HG02678 (cell line): ENCODE measurements at regions not wholly inside any gene's neighbourhood (a gene's known extent, or its start where the extent isn't known, plus 50 kb on each side); places are given as distances from the start of the nearest gene placed in this dataset.

Source experiments
- ATAC-seq: cut with Tn5 transposase; IDR thresholded peaks from one replicate; pipeline ENCODE4 v1.9.1; 2021; ENCODE audit warnings: mild to moderate bottlenecking, moderate library complexity; ENCODE audit not compliant: unreplicated experiment

GRCh38 chr4:124018383-124019317 is 622.1 kb downstream of the SPRY1 start:
- peak; percentile 99 for ATAC-seq

- ATAC-seq: no peak
These were observed 623.4 kb downstream of the SPRY1 start for GRCh38 chr4:124019749-124020549.

GRCh38 chr4:124025000-124025399 is 628.4 kb downstream of the SPRY1 start:
- ATAC-seq: no peak

GRCh38 chr4:124025428-124025827 is 628.8 kb downstream of the SPRY1 start:
- ATAC-seq: no peak

GRCh38 chr4:124028182-124028581 is 631.6 kb downstream of the SPRY1 start:
- no peak for ATAC-seq

GRCh38 chr4:124030147-124030546 is 633.6 kb downstream of the SPRY1 start:
- no peak for ATAC-seq

- ATAC-seq: no peak
These were observed 635.4 kb downstream of the SPRY1 start for GRCh38 chr4:124032035-124032434.

GRCh38 chr4:124035364-124036041 is 638.9 kb downstream of the SPRY1 start:
- no peak for ATAC-seq

DNA sequence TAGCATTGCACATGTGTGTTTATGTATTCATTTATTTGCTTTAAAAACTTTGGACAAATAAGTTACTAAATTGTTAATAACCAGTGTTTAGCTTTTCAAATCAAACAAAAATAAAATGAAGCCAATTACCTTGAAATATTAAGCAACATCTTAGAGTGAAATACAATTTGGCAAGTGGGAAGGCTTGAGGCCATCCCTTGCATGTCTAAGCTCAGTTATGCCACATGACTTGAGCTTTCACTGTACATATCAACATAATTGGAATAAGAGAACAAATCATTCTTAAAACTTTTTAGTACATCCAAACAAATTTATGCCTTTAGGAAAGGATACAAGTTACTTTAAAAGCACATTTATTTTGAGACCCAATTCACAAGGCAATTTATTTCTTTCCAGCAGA is 640.6 kb downstream of the SPRY1 start:
- ATAC-seq: no peak

- no peak for ATAC-seq
These were observed 647.7 kb downstream of the SPRY1 start for GRCh38 chr4:124044330-124044729.

DNA sequence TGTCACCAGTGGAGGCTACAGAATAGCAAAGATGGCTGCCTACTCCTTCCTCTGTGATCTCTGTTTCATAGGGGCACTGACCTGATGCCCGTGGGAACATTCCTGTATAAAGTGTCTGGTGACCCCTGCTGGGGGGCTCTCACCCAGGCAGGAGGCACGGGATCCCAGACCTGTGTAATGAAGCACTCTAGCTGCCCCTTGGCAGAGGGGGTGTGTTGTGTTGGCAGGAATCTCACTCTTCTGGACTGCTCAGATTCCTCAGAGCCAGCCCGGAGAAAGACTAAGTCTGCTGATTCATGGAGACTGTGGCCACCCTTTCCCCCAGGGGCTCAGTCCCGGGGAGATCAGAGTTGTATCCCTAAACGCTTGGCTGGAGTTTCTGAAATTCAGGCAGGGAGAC is 648.3 kb downstream of the SPRY1 start:
- ATAC-seq: no peak

- ATAC-seq: no peak
These were observed 649.6 kb downstream of the SPRY1 start for GRCh38 chr4:124046190-124046589.

- ATAC-seq: no peak
These were observed 657.4 kb downstream of the SPRY1 start for GRCh38 chr4:124053872-124054538.

GRCh38 chr4:124055336-124055735 is 657.2 kb downstream of the ANKRD50 start:
- no peak for ATAC-seq

- no peak for ATAC-seq
These were observed 656.6 kb downstream of the ANKRD50 start for GRCh38 chr4:124055896-124056295.

DNA sequence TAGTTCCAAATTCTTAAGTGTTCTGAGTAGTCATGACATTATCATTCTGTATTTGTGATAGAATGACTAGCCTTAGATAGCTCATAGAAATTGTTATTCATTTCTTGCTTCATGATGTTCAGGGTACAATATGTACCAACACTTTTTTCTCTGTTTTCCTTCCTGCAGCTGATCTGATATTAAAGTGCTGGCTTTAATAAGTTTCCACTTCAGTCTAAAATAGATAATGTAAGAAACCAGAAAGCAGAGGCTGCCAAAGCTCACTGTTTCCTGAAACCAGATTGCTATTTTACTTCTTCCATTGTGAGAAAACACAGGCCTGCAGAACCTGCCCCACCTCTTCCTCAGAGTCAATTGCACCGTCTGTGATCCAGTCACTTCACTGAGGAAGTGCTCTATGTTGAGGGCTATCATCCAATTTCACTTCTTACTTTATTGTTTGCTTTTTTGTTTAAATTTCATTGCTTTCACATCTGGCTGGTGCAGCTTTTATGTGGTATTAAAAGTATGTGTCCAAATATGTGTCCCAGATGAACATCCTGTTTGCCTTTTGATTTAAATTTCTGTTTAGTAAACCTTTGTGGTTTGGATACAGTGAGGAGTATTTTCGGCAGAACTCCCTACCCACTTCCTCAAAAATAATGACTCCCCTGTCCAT is 652.1 kb downstream of the ANKRD50 start:
- peak; percentile 46 for ATAC-seq

DNA sequence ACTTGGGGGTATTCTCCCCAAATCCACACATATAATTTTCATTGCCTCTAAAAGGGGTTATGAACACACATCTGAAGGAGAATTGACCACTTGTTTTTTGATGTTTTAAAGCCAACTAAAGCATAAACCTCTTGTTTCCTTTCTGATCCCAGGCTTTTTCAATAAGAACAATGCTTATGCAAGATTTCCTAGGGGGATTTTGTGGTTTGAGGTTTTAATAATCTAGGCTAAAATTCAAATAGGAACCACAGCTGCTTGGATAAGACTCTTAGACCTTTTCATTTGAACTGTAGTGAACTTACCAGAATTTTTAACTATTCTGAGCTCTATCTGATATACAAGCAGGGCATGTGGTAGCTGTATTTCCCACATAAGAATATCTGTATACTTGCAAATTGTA is 651.1 kb downstream of the ANKRD50 start:
- no peak for ATAC-seq

DNA sequence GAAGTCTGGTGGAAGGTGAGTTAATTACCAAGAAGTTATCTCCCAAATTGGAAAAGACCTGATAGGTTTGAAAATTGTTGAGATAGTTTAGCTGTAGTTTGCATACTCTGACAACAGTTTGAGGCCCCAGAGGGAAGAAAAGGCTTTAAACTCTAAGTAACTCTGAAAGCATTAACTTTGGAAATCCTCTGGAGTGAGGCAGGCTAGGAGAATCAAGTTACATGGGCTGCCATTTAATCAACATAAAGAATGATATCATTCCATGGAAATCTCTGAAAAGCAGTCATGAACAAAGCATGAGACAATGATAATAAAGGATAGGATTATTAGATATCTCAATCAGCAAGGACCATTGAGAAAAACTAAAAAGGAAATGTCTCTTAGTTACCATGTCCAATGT is 647.1 kb downstream of the ANKRD50 start:
- ATAC-seq: no peak

GRCh38 chr4:124065936-124066335 is 646.6 kb downstream of the ANKRD50 start:
- no peak for ATAC-seq

DNA sequence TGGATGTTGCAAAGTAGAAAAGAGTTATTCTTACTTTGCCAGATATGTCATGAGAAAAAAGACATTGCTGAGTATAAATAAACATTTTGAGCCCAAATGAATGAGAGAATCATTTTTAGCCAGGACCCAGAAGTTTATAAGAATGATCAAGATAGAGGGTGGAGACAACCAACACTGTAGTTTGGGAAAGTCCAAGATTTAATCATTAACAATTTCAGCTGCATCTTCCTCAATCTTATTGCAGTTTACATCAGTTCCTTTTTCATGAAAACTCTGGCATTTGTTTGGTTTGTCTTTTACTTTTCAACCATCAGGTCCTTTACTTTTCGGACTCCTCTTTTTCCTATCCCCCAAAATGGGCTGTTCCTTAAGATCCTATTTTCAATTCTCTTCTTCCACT is 645.9 kb downstream of the ANKRD50 start:
- ATAC-seq: no peak
